CMK (cell line): ENCODE measurements at regions not wholly inside any gene's neighbourhood (a gene's known extent, or its start where the extent isn't known, plus 50 kb on each side); places are given as distances from the start of the nearest gene placed in this dataset.

ENCODE experiments used
- DNase-seq: peaks from one replicate; pipeline ENCODE4 v3.0.0-alpha.2; 2010; ENCODE audit warnings: low read depth

GRCh38 chr2:46813020-46813415 lies 102.6 kb downstream of the MCFD2 start:
- DNase-seq = no peak
